DMS153 treated with DMSO at 0.1 percent for 48 hours (cell line): ENCODE measurements at regions not wholly inside any gene's neighbourhood (a gene's known extent, or its start where the extent isn't known, plus 50 kb on each side); places are given as distances from the start of the nearest gene placed in this dataset.
"Not testable (repeated sequence)": the region's sequence is repeated elsewhere in the genome, so short reads cannot be mapped to it uniquely, and the experiment has no call there.

ENCODE experiments used
- DNase-seq: peaks from one replicate; lab custom pipeline; 2025; ENCODE audit not compliant: unreplicated experiment; lab: John Stamatoyannopoulos, UW

- peak; percentile 13 for DNase-seq
Observed at GRCh38 chr2:51994123-51994763, 962.3 kb upstream of the NRXN1 start.

- peak; percentile 30 for DNase-seq
Observed at GRCh38 chr2:51990684-51991083, 958.8 kb upstream of the NRXN1 start.

- DNase-seq = no peak
Observed at GRCh38 chr2:51986101-51986500, 954.2 kb upstream of the NRXN1 start.

- DNase-seq = no peak
Observed at GRCh38 chr2:51981783-51982182, 949.9 kb upstream of the NRXN1 start.

- DNase-seq = no peak
Observed at GRCh38 chr2:51976623-51977022, 944.7 kb upstream of the NRXN1 start.

GRCh38 chr2:51971136-51971535, 939.2 kb upstream of the NRXN1 start:
- no peak for DNase-seq

- no peak for DNase-seq
Observed at GRCh38 chr2:51969347-51969746, 937.4 kb upstream of the NRXN1 start.

GRCh38 chr2:51960841-51961335, 929.0 kb upstream of the NRXN1 start:
- no peak for DNase-seq

- no peak for DNase-seq
Observed at GRCh38 chr2:51960281-51960680, 928.3 kb upstream of the NRXN1 start.

- DNase-seq = no peak
Observed at GRCh38 chr2:51959696-51960095, 927.8 kb upstream of the NRXN1 start.

GRCh38 chr2:51953931-51954330, 922.0 kb upstream of the NRXN1 start:
- no peak for DNase-seq

- DNase-seq = no peak
Observed at GRCh38 chr2:51921076-51921475, 889.1 kb upstream of the NRXN1 start.

- DNase-seq = no peak
Observed at GRCh38 chr2:51920509-51920908, 888.6 kb upstream of the NRXN1 start.

GRCh38 chr2:51919395-51919794, 887.5 kb upstream of the NRXN1 start:
- no peak for DNase-seq

- DNase-seq = no peak
Observed at GRCh38 chr2:51918113-51918512, 886.2 kb upstream of the NRXN1 start.

- no peak for DNase-seq
Observed at GRCh38 chr2:51903728-51904127, 871.8 kb upstream of the NRXN1 start.

GRCh38 chr2:51899643-51900042, 867.7 kb upstream of the NRXN1 start:
- no peak for DNase-seq

GRCh38 chr2:51894584-51894983, 862.7 kb upstream of the NRXN1 start:
- DNase-seq = not testable (repeated sequence)

- no peak for DNase-seq
Observed at GRCh38 chr2:51888120-51888519, 856.2 kb upstream of the NRXN1 start.

- no peak for DNase-seq
Observed at GRCh38 chr2:51881673-51882072, 849.7 kb upstream of the NRXN1 start.

- no peak for DNase-seq
Observed at GRCh38 chr2:51880153-51880552, 848.2 kb upstream of the NRXN1 start.

- DNase-seq = no peak
Observed at GRCh38 chr2:51866361-51866760, 834.4 kb upstream of the NRXN1 start.

GRCh38 chr2:51859260-51859659, 827.3 kb upstream of the NRXN1 start:
- no peak for DNase-seq
